Uterus (tissue), 3 donors: ENCODE measurements at regions not wholly inside any gene's neighbourhood (a gene's known extent, or its start where the extent isn't known, plus 50 kb on each side); places are given as distances from the start of the nearest gene placed in this dataset.

Experiments used
- DNase-seq, 2 donors: peaks; one replicate each; pipeline ENCODE4 v3.0.0-alpha.2; 2019 to 2020
- H3K27ac ChIP-seq, 2 donors: fragments of 200-600 bp; sonication (generic); 1 replicate in 1 of 2; 2 replicates in 1 of 2; pipeline ENCODE4 v1.5.1; 2016 to 2018
- H3K27me3 ChIP-seq, 2 donors: fragments of 200-600 bp; sonication (generic); one replicate each; pipeline ENCODE4 v1.5.1; 2018 to 2019; ENCODE audit warnings: control low read depth in 1 of 2
- H3K36me3 ChIP-seq, 2 donors: fragments of 200-600 bp; sonication (generic); one replicate each; pipeline ENCODE4 v1.5.1; 2019; ENCODE audit warnings: control low read depth in 1 of 2
- H3K4me1 ChIP-seq, 2 donors: fragments of 200-600 bp; sonication (generic); one replicate each; pipeline ENCODE4 v1.5.1; 2018 to 2019; ENCODE audit warnings: control low read depth in 1 of 2
- H3K4me3 ChIP-seq, 2 donors: fragments of 200-600 bp; sonication (generic); 1 replicate in 1 of 2; 2 replicates in 1 of 2; pipeline ENCODE4 v1.5.1; 2018 to 2019; ENCODE audit warnings: mild to moderate bottlenecking in 1 of 2
- H3K9me3 ChIP-seq, 2 donors: fragments of 200-600 bp; sonication (generic); one replicate each; pipeline ENCODE4 v1.5.1; 2019; ENCODE audit warnings: control low read depth in 1 of 2
- POLR2A ChIP-seq, 2 donors: fragments of 450-650 bp; IDR thresholded peaks; one replicate each; pipeline ENCODE4 v1.6.1; 2016; ENCODE audit warnings: antibody characterized with exemption in 2 of 2, mild to moderate bottlenecking in 1 of 2, moderate library complexity in 1 of 2
- intact Hi-C: fragments of 100-400 bp; cut with DNase I; formaldehyde crosslinking; loops from one replicate; pipeline ENCODE4 v1.15.1; 2023; ENCODE audit warnings: low total_unique reads
- TF ChIP-seq, protein P1 (sequence below), 4 experiments: fragments of 200-600 bp in 2 of 4; fragments of 450-650 bp in 2 of 4; sonication (generic) in 2 of 4; IDR thresholded peaks; one replicate each; pipeline ENCODE4 v1.5.1; 2016 to 2019; ENCODE audit warnings: antibody characterized with exemption in 4 of 4, mild to moderate bottlenecking in 2 of 4, moderate library complexity in 1 of 4
- donor health status: DM: yes; HTN: yes; CAD: no.

DNA sequence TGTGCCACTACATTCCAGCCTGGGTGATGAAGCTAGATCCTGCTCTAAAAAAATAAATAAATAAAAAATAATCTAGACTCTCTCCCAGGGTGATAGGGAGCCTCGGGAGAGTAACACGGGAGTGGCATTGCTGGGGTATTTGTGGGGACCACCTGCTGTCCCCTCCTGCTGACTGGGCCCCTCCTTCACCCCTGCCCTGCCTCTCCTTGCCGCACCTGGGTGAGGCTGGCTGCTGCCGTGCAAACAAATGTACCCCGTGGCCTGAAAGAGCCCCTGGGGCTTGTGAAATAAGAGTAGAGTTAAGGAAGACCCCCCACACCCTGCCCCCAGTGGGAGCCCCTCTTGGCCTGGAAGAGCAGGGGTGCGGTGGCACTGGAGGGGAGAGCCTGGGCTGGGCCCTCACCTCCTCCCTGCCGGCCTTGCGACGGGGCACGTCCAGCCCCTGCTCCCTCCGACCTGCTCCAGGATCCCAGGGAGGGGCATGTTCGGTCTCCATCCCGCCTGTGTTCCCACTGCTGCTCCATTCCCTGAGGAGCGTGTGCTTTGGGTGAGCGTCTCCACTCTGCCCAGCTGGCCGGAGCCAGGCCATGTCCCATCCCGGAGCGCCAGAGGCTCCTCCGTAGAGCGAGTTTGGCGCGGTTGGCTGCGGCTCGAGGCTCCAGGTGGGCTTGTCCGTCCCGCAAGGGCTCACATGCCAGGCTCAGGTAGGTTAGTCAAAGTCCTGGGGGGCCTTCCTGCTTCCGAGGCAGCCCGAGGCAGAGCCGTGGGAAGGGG is 75.0 kb upstream of the RNU6ATAC start:
- H3K36me3 ChIP-seq: no peaks in the 10 kb centered on the region
- intact Hi-C loops: no loop called here
- H3K4me1 ChIP-seq: no peaks in the 10 kb centered on the region
- no peaks in the 10 kb centered on the region for H3K9me3 ChIP-seq
- no peak for DNase-seq
- H3K4me3 ChIP-seq: no peak overlapping the region
- H3K27me3 ChIP-seq: no peaks in the 10 kb centered on the region
- TF ChIP-seq, protein P1, sequence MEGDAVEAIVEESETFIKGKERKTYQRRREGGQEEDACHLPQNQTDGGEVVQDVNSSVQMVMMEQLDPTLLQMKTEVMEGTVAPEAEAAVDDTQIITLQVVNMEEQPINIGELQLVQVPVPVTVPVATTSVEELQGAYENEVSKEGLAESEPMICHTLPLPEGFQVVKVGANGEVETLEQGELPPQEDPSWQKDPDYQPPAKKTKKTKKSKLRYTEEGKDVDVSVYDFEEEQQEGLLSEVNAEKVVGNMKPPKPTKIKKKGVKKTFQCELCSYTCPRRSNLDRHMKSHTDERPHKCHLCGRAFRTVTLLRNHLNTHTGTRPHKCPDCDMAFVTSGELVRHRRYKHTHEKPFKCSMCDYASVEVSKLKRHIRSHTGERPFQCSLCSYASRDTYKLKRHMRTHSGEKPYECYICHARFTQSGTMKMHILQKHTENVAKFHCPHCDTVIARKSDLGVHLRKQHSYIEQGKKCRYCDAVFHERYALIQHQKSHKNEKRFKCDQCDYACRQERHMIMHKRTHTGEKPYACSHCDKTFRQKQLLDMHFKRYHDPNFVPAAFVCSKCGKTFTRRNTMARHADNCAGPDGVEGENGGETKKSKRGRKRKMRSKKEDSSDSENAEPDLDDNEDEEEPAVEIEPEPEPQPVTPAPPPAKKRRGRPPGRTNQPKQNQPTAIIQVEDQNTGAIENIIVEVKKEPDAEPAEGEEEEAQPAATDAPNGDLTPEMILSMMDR (IDR thresholded peaks at IDR 0.05): no peak
- TF ChIP-seq POLR2A (IDR thresholded peaks at IDR 0.05): no peak
- no peak overlapping the region for H3K27ac ChIP-seq

DNA sequence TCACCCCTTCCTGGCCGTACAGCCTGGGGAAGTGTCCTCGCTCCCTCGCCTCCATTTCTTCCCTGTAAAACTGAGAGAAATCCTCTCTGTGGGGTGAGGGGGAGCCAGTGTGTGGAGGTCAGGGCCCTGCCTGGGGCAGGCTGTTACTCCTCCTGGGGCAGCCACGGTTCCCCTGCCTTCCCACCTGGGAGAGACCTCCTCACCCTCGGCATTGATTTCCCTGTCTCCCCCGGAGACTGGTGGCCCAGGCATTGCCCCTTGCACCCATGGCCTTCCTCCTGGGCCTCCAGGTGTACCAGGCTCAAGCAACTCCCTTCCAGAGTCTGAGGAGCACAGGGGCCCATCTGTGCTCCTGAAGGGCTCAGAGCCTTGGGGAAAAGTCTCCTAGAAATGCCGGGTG is 75.6 kb upstream of the RNU6ATAC start:
- TF ChIP-seq, protein P1 (IDR thresholded peaks at IDR 0.05): no peak
- no peak for TF ChIP-seq POLR2A (IDR thresholded peaks at IDR 0.05)
- no peak for DNase-seq
- no peak overlapping the region for H3K4me3 ChIP-seq
- H3K27ac ChIP-seq: no peak overlapping the region
- no peaks in the 10 kb centered on the region for H3K27me3 ChIP-seq
- H3K4me1 ChIP-seq: no peaks in the 10 kb centered on the region
- H3K36me3 ChIP-seq: no peaks in the 10 kb centered on the region
- no peaks in the 10 kb centered on the region for H3K9me3 ChIP-seq
- intact Hi-C loops: no loop called here

DNA sequence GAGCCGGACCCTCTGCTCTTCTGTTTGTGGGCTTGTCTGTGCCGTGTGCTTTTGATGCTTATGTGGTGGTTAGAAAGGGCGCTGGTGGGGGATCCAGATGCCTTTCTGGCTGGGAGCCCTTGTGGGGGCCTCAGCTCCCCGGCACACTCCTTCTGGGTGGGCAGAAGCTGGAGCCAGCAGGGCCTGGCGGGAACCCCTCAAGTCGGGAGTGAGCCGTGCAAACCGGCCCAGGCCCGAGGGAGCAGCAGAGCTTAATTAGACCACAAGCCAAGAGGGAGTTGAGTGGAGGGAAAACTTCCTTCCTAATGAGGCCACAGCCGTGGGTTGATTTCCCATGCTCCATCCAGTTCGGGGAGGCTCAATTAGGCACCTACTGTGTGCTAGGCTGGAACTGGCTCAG is 76.0 kb upstream of the RNU6ATAC start:
- Histone ChIP-seq H3K27ac (no peak overlapping the region), H3K36me3 (no peaks in the 10 kb centered on the region), H3K4me1 (no peaks in the 10 kb centered on the region), H3K27me3 (no peaks in the 10 kb centered on the region), H3K9me3 (no peaks in the 10 kb centered on the region), H3K4me3 (no peak overlapping the region)
- TF ChIP-seq, protein P1 (IDR thresholded peaks at IDR 0.05): no peak
- TF ChIP-seq POLR2A (IDR thresholded peaks at IDR 0.05): no peak
- intact Hi-C loops: no loop called here
- no peak for DNase-seq

DNA sequence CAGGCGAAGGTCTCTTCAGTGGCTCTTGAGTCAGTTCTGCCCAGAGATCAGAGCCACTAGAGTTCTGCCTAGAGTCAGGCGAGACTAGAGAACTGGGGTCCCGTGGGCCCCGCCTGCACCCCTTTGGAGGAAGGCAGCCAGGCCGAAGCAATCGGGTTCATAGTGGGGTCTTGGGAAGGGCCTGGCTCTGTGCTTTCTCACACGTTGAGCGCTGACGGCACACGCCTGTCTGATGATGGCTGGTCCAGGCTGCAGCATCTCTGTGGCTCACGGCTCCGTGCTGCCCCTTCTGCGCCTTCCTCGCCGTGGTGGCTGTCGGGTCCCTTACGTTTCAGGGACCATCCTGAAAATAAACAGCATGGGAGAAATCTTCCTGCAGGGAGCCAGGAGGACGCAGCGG is 78.3 kb upstream of the RNU6ATAC start:
- intact Hi-C loops: no loop called here
- Histone ChIP-seq H3K27me3 (no peaks in the 10 kb centered on the region), H3K4me1 (no peaks in the 10 kb centered on the region), H3K36me3 (no peaks in the 10 kb centered on the region), H3K9me3 (no peaks in the 10 kb centered on the region), H3K27ac (no peak overlapping the region), H3K4me3 (no peak overlapping the region)
- DNase-seq: no peak
- TF ChIP-seq POLR2A (IDR thresholded peaks at IDR 0.05): no peak
- TF ChIP-seq, protein P1 (IDR thresholded peaks at IDR 0.05): no peak

DNA sequence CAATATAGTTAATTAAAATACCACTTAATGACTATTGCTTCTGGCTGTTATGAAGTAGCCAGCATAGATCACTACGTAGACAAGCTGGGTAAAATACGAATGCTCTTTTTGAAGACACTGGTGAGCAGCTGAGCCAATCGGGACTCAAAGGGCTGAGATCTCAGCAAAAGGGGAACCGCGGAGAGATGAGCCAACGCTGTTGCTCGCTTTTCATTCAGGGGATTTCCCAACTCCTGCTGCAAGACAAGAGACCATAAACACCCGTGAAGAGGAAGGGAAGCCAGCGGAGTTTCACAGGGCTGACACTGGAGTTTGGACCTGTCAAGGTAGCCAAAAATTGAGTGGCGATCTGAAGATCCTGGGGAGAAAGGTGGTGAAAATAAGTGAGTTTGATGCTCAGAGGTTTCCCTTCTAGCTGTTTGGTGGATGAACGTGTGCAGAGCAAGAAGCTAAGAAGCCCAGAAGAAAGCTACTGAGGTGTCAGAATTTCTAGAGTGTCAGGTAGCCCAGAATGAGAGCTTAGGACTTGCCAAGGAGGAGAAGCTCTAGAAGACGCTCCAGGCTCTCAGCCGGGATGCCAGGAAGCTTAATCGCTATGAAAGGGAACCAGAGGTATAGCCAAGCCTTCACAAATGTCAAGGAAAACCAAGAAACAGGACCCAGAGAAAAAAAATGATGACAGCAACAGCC is 79.6 kb upstream of the RNU6ATAC start:
- H3K36me3 ChIP-seq: no peaks in the 10 kb centered on the region
- H3K4me3 ChIP-seq: no peak overlapping the region
- H3K27me3 ChIP-seq: no peaks in the 10 kb centered on the region
- no peak for DNase-seq
- TF ChIP-seq, protein P1 (IDR thresholded peaks at IDR 0.05): no peak
- TF ChIP-seq POLR2A (IDR thresholded peaks at IDR 0.05): no peak
- H3K9me3 ChIP-seq: peaks cover 0 to 3% of the 10 kb centered on the region in 2 donors
- H3K27ac ChIP-seq: no peak overlapping the region
- intact Hi-C loops: no loop called here
- no peaks in the 10 kb centered on the region for H3K4me1 ChIP-seq
